ENCODE measurements at regions not wholly inside any gene's neighbourhood (a gene's known extent, or its start where the extent isn't known, plus 50 kb on each side); places are given as distances from the start of the nearest gene placed in this dataset.

- H3K9me3 Mint-ChIP-seq, result no peaks in the 10 kb centered on the region; a peak in 1 of 5 replicates
- H3K27me3 Mint-ChIP-seq (ENCODE audit: low read depth), result peaks cover 5% of the 10 kb centered on the region
- Histone ChIP-seq H2BK120ac (ENCODE audit: low read depth, low read length, poor library complexity, severe bottlenecking) (no peak overlapping the region), H3K9ac (ENCODE audit: extremely low read depth, insufficient read length, low read length) (no peak overlapping the region), H3K27ac (ENCODE audit: insufficient read length, low read depth, low read length) (no peak overlapping the region), H3K18ac (ENCODE audit: insufficient read length, low read depth, low read length) (no peak overlapping the region), H3K79me2 (ENCODE audit: insufficient read depth, low read length) (no peaks in the 10 kb centered on the region), H3K27me3 (ENCODE audit: insufficient read depth, low read length) (no peaks in the 10 kb centered on the region), H2AFZ (ENCODE audit: low read length) (no peak overlapping the region), H2BK20ac (ENCODE audit: low read depth, low read length, poor library complexity, severe bottlenecking) (no peak overlapping the region), H3T11ph (ENCODE audit: low read length) (no peak overlapping the region), H3K4me2 (ENCODE audit: insufficient read depth, insufficient read length, low read length) (no peak overlapping the region), H2AK5ac (ENCODE audit: insufficient read length, low read length) (no peak overlapping the region), H4K20me1 (ENCODE audit: control insufficient read depth, insufficient read depth, insufficient read length) (no peaks in the 10 kb centered on the region), H3K23me2 (ENCODE audit: insufficient read length, low read depth, low read length, poor library complexity, severe bottlenecking) (no peaks in the 10 kb centered on the region), H4K8ac (replicated peaks; ENCODE audit: insufficient read length, low read depth, low read length) (no peak overlapping the region), H3K23ac (ENCODE audit: insufficient read length, low read depth, low read length) (no peak overlapping the region), H2BK12ac (ENCODE audit: insufficient read length, low read depth, low read length) (no peak overlapping the region), H2BK5ac (ENCODE audit: insufficient read length, low read length) (no peak overlapping the region), H3K4ac (ENCODE audit: low read depth, low read length) (no peak overlapping the region), H3K9me3 (ENCODE audit: control insufficient read depth, low read depth, low read length) (no peaks in the 10 kb centered on the region), H2BK15ac (ENCODE audit: low read depth, low read length) (no peak overlapping the region), H3K4me1 (ENCODE audit: insufficient read depth, low read length) (peaks cover 3% of the 10 kb centered on the region; the same call in 1 of the 2 replicates), H4K91ac (ENCODE audit: insufficient read length, low read depth, low read length) (no peak overlapping the region), H3K14ac (ENCODE audit: insufficient read depth, low read length) (no peak overlapping the region), H3K79me1 (ENCODE audit: insufficient read depth, low read depth, low read length, poor library complexity, severe bottlenecking) (no peaks in the 10 kb centered on the region), H4K5ac (ENCODE audit: insufficient read length, low read depth, low read length) (no peak overlapping the region), H3K56ac (ENCODE audit: insufficient read length, low read depth, low read length) (no peak overlapping the region)
- DNase-seq, result no peak
- H3K27ac Mint-ChIP-seq, result no peak overlapping the region
- no peak overlapping the region for H3K4me3 Mint-ChIP-seq
- peaks cover 0 to 7% of the 10 kb centered on the region in 2 experiments; a peak in 2 of 4 replicates for H3K4me1 Mint-ChIP-seq
- no peaks in the 10 kb centered on the region for H3K36me3 Mint-ChIP-seq (ENCODE audit: insufficient read depth in 1 of 3, low read depth in 3 of 3)
- TF ChIP-seq, protein P1, sequence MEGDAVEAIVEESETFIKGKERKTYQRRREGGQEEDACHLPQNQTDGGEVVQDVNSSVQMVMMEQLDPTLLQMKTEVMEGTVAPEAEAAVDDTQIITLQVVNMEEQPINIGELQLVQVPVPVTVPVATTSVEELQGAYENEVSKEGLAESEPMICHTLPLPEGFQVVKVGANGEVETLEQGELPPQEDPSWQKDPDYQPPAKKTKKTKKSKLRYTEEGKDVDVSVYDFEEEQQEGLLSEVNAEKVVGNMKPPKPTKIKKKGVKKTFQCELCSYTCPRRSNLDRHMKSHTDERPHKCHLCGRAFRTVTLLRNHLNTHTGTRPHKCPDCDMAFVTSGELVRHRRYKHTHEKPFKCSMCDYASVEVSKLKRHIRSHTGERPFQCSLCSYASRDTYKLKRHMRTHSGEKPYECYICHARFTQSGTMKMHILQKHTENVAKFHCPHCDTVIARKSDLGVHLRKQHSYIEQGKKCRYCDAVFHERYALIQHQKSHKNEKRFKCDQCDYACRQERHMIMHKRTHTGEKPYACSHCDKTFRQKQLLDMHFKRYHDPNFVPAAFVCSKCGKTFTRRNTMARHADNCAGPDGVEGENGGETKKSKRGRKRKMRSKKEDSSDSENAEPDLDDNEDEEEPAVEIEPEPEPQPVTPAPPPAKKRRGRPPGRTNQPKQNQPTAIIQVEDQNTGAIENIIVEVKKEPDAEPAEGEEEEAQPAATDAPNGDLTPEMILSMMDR (conservative IDR thresholded peaks at IDR 0.05), result no peak
- WGBS (ENCODE audit: extremely low coverage, insufficient read length, low lambda C conversion rate), result no CpG with 5 or more reads among the region's 6 CpGs
Measured at GRCh38 chr9:21685502-21685901, 116.9 kb upstream of the MTAP start.

All from H9 (cell line).